ENCODE measurements at regions not wholly inside any gene's neighbourhood (a gene's known extent, or its start where the extent isn't known, plus 50 kb on each side); places are given as distances from the start of the nearest gene placed in this dataset.
A peak's percentile ranks its signal among the peaks of the same experiment; 100 is the strongest.

DNA sequence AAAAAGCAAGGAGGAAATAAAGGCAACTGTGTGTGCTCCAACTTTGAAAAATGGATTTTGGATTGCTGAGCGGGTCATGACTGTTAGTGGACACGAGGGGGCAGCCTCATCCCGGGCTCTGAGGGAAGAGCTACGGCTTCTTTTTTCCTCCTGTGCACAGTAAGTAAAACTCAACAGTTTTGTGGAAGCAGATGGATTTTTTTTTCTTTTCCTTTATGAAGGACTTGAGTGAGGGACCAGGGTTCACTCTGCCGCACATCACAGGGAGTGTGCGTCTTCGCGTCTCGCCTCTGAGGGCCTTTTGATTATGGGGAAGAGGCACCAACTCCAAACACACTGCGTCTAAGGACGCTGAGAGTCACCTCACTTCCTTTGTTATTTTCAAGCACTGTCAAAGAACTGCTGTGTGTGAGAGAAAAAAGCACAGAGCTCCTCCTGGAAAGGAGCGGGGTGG is 80.3 kb upstream of the GOT2 start:
- no peaks in the 10 kb centered on the region for H3F3A ChIP-seq (replicated peaks; ENCODE audit: insufficient read depth)
- H2AFZ ChIP-seq (ENCODE audit: low read depth): peak overlapping the region; percentile 79; the same call in 1 of the 2 replicates
- H3K79me2 ChIP-seq (ENCODE audit: insufficient read depth): no peaks in the 10 kb centered on the region
- H4K20me1 ChIP-seq (ENCODE audit: insufficient read depth): no peaks in the 10 kb centered on the region
- H3K4me2 ChIP-seq: peak overlapping the region; percentile 51; the same call in 1 of the 2 replicates
- H3K4me3 ChIP-seq (ENCODE audit: low read depth in 2 of 2, low read length in 1 of 2): peak overlapping the region; percentile 24 to 37; a peak in 2 of 4 replicates
- whole genome bisulfite sequencing (ENCODE audit: low lambda C conversion rate): 7% methylated on average over 12 of the region's 12 CpGs
- TF ChIP-seq TAF1 (IDR thresholded peaks at IDR 0.05; ENCODE audit: borderline replicate concordance, low read depth, low read length) (no peak), FOSL2 (IDR thresholded peaks at IDR 0.05; ENCODE audit: borderline replicate concordance, low read depth) (no peak), TCF12 (IDR thresholded peaks at IDR 0.05) (no peak), NRF1 (IDR thresholded peaks at IDR 0.05; ENCODE audit: low read depth, low read length) (no peak), MEF2A (IDR thresholded peaks at IDR 0.05; ENCODE audit: borderline replicate concordance, low read depth) (no peak), EZH2phosphoT487 (IDR thresholded peaks at IDR 0.05; ENCODE audit: borderline replicate concordance, low read depth) (no peak), FOXJ3 (CRISPR knock-in tag; IDR thresholded peaks at IDR 0.05) (no peak), EP300 (IDR thresholded peaks at IDR 0.05; ENCODE audit: borderline replicate concordance in 1 of 2, low read depth in 1 of 2, low read length in 1 of 2) (no peak), POLR2AphosphoS5 (IDR thresholded peaks at IDR 0.05; ENCODE audit: low read depth, low read length) (no peak), CHD2 (IDR thresholded peaks at IDR 0.05; ENCODE audit: low read length, partially characterized antibody) (no peak), SMC3 (IDR thresholded peaks at IDR 0.05; ENCODE audit: low read depth, low read length) (peak; percentile 75), RFX5 (IDR thresholded peaks at IDR 0.05; ENCODE audit: low read length) (no peak), TEAD4 (IDR thresholded peaks at IDR 0.05; ENCODE audit: borderline replicate concordance, insufficient read depth) (no peak), RAD21 (IDR thresholded peaks at IDR 0.05; ENCODE audit: low read length) (peak; percentile 92), ELF1 (IDR thresholded peaks at IDR 0.05) (no peak), SIN3A (IDR thresholded peaks at IDR 0.05; ENCODE audit: borderline replicate concordance, low read depth, low read length) (no peak)
- TF ChIP-seq, protein P1, sequence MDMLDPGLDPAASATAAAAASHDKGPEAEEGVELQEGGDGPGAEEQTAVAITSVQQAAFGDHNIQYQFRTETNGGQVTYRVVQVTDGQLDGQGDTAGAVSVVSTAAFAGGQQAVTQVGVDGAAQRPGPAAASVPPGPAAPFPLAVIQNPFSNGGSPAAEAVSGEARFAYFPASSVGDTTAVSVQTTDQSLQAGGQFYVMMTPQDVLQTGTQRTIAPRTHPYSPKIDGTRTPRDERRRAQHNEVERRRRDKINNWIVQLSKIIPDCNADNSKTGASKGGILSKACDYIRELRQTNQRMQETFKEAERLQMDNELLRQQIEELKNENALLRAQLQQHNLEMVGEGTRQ (IDR thresholded peaks at IDR 0.05; ENCODE audit: borderline replicate concordance, low read depth, low read length): no peak
- TF ChIP-seq, protein P2, sequence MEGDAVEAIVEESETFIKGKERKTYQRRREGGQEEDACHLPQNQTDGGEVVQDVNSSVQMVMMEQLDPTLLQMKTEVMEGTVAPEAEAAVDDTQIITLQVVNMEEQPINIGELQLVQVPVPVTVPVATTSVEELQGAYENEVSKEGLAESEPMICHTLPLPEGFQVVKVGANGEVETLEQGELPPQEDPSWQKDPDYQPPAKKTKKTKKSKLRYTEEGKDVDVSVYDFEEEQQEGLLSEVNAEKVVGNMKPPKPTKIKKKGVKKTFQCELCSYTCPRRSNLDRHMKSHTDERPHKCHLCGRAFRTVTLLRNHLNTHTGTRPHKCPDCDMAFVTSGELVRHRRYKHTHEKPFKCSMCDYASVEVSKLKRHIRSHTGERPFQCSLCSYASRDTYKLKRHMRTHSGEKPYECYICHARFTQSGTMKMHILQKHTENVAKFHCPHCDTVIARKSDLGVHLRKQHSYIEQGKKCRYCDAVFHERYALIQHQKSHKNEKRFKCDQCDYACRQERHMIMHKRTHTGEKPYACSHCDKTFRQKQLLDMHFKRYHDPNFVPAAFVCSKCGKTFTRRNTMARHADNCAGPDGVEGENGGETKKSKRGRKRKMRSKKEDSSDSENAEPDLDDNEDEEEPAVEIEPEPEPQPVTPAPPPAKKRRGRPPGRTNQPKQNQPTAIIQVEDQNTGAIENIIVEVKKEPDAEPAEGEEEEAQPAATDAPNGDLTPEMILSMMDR (IDR thresholded peaks at IDR 0.05): peak; percentile 91
- TF ChIP-seq, protein P3, sequence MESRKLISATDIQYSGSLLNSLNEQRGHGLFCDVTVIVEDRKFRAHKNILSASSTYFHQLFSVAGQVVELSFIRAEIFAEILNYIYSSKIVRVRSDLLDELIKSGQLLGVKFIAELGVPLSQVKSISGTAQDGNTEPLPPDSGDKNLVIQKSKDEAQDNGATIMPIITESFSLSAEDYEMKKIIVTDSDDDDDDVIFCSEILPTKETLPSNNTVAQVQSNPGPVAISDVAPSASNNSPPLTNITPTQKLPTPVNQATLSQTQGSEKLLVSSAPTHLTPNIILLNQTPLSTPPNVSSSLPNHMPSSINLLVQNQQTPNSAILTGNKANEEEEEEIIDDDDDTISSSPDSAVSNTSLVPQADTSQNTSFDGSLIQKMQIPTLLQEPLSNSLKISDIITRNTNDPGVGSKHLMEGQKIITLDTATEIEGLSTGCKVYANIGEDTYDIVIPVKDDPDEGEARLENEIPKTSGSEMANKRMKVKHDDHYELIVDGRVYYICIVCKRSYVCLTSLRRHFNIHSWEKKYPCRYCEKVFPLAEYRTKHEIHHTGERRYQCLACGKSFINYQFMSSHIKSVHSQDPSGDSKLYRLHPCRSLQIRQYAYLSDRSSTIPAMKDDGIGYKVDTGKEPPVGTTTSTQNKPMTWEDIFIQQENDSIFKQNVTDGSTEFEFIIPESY (IDR thresholded peaks at IDR 0.05; ENCODE audit: borderline replicate concordance, low read depth): no peak
- H3K27me3 ChIP-seq (ENCODE audit: insufficient read depth): no peaks in the 10 kb centered on the region
- no peaks in the 10 kb centered on the region for H3K4me1 ChIP-seq (ENCODE audit: control insufficient read depth in 1 of 2, insufficient read depth in 2 of 2, low read depth in 1 of 2, low read length in 1 of 2)
- H3K9me2 ChIP-seq: no peaks in the 10 kb centered on the region
- H3K9ac ChIP-seq: no peak overlapping the region
- POLR2A ChIA-PET: no interaction called here
- no peak overlapping the region for H3K27ac ChIP-seq (ENCODE audit: low read depth in 2 of 2, low read length in 1 of 2)
- H3K36me3 ChIP-seq (replicated peaks in 1 of 2; ENCODE audit: control insufficient read depth in 1 of 2, insufficient read depth in 2 of 2, low read length in 1 of 2): no peaks in the 10 kb centered on the region
- DNase-seq: peak; percentile 70
- CTCF ChIA-PET: interaction anchor here (0.6 to 3.0 kb wide), 37 partner anchors 9 to 1448 kb away, joined by 3 to 15 read pairs (median 4); no protein-coding TSS in a partner anchor
- no peaks in the 10 kb centered on the region for H3K9me3 ChIP-seq

Measured in SK-N-SH (cell line).